GM04504 (cell line): ENCODE measurements at regions not wholly inside any gene's neighbourhood (a gene's known extent, or its start where the extent isn't known, plus 50 kb on each side); places are given as distances from the start of the nearest gene placed in this dataset.
"Not testable (repeated sequence)": the region's sequence is repeated elsewhere in the genome, so short reads cannot be mapped to it uniquely, and the experiment has no call there.

Source experiments
- DNase-seq: peaks from one replicate; pipeline ENCODE4 v3.0.0-alpha.2; 2012; ENCODE audit warnings: low read depth

DNA sequence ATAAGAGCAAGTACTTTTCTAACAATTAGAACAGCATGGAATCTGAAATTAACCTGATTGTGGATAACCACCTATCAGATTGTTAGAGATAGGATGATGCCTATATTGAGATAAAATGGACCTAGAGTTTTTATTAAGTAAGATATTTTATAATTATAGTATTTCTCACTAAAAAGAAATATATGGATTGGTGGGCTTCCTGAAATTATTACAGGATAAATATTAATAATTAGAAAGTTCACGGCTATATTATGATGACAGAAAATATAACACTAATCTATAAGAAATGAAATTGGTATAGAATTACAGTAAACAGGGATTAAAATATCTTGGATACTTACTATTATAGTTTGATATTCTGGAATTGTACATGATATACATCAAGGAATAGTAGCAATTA, 378.0 kb upstream of the SPRY2 start:
- DNase-seq: no peak

DNA sequence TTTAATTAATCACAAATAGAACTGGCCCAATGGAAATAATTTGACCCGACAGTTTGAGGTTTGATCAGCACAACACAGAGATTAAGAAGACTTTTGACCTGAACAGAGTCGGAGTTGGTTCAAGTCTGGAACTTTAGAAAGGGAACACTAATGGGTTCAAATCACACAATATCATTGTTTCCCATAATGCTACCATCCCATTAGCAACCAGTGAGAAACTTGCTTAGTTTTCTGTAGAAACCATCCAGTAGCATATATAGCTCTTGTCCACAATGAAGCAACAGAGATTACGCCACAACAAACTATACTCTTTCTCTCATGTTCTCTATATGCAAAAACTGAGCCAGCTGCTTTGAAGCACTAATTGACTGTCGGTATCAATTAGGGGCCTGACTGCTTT, 376.9 kb upstream of the SPRY2 start:
- DNase-seq: no peak

DNA sequence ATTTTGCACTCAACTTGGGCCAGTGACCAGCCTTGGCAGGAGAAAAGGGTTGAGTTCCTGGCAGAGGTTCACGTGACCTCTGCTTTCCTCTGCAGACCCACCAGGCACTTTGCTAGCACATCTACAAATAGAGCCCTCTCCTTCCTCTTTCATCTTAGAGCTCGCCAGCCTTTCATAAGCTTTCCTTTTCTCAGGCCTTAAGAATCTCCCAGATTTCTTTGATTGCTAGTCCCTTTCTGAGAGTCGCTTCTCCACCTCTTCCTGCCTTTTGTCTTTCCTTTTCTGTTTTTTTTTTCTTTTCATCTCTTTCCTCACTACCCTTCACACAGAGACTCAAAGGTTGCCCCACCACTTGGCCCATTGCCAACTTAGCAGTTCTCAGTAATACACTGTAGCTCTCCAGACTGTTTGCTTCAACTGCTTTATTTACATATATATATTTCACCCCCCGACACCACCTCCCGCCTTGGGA, 375.7 kb upstream of the SPRY2 start:
- no peak for DNase-seq

GRCh38 chr13:80712026-80712425, 371.1 kb upstream of the SPRY2 start:
- DNase-seq: no peak

GRCh38 chr13:80708791-80709190, 367.9 kb upstream of the SPRY2 start:
- DNase-seq: no peak

DNA sequence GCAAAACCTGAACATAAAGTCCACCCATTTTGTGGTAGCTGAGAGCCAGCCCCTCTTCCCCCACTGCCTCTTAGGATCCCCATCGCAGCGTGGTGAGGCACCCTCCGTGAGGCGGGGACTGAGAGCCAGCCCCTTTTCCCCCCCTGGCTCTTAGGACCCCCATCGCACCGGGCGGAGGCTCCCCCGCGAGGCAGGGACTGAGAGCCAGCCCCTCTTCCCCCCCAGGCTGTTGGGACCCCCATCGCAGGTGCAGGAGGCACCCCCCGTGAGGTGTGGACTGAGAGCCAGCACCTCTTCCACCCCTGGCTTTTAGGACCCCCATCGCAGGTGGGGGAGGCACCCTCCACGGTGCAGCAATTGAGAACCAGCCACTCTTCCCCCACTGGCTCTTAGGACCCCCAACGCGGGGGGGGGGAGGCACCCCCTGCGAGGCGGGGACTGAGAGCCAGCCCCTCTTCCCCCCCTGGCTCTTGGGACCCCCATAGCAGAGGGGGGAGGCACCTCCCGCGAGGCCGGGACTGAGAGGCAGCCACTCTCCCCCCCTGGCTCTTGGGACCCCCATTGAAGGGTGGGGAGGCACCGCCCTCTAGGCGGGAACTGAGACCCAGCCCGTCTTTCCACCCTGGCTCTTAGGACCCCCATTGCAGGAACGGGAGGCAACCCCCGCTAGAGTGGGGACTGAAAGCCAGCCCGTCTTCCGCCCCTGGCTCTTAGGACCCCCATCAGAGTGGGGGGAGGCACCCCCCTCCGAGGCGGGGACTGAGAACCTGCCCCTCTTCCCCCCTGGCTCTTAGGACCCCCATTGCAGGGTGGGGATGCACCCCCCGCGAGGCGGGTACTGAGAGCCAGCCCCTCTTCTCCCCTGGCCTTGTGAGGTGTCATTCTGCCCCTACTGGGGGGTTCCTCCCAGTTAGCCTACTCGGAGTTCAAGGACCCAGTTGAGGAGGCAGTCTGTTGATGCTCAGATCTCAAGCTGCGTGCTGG, 366.4 kb upstream of the SPRY2 start:
- DNase-seq: no peak

DNA sequence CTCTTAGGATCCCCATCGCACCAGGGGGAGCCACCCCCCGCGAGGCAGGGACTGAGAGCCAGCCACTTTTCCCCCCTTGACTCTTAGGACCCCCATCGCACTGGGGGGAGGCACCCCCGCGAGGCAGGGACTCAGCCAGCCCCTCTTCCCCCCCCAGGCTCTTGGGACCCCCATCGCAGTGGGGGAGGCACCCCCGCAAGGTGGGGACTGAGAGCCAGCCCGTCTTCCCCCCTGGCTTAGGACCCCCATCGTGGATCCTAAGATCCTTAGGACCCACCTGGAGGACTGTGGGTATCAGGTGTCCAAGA, 365.2 kb upstream of the SPRY2 start:
- DNase-seq: no peak

- no peak for DNase-seq
Measured at GRCh38 chr13:80705371-80706163, 364.6 kb upstream of the SPRY2 start.

DNA sequence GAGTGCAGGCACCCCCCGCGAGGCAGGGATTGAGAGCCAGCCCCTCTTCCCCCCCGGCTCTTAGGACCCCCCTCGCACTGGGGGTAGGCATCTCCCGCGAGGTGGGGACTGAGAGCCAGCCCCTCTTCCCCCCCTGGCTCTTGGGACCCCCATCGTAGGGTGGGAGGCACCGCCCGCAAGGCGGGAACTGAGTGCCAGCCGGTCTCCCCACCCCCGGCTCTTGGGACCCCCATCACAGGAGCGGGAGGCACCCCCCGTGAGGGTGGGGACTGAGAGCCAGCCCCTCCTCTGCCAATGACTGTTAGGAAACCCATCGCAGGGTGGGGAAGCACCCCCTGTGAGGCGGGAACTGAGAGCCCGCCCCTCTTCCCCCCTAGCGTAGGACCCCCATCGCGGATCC, 363.4 kb upstream of the SPRY2 start:
- no peak for DNase-seq

- no peak for DNase-seq
Measured at GRCh38 chr13:80695841-80696240, 354.9 kb upstream of the SPRY2 start.

DNA sequence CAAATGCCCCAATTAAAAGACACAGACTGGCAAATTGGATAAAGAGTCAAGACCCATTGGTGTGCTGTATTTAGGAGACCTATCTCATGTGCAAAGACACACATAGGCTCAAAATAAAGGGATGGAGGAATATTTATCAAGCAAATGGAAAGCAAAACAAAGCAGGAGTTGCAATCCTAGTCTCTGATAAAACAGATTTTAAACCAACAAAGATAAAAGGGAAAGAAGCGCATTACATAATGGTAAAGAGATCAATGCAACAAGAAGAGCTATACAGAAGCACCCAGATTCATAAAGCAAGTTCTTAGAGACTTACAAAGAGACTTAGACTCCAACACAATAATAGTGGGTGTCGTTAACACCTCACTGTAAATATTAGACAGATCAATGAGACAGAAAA, 350.9 kb upstream of the SPRY2 start:
- not testable (repeated sequence) for DNase-seq

DNA sequence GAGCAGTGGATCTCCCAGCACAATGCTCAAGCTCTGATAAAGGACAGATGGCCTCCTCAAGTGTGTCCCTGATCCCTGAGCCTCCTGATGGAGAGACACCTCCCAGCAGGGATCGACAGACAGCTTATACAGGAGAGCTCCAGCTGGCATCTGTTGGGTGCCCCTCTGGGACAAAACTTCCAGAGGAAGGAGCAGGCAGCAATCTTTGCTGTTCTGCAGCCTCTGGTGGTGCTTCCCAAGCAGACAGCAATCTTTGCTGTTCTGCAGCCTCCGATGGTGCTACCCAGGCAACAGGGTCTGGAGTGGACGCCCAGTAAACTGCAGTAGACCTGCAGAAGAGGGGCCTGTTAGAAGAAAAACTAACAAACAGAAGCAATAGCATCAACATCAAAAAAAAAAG, 349.3 kb upstream of the SPRY2 start:
- no peak for DNase-seq

- DNase-seq: no peak
Measured at GRCh38 chr13:80688593-80688992, 347.7 kb upstream of the SPRY2 start.

GRCh38 chr13:80685942-80686341, 345.0 kb upstream of the SPRY2 start:
- DNase-seq: no peak

DNA sequence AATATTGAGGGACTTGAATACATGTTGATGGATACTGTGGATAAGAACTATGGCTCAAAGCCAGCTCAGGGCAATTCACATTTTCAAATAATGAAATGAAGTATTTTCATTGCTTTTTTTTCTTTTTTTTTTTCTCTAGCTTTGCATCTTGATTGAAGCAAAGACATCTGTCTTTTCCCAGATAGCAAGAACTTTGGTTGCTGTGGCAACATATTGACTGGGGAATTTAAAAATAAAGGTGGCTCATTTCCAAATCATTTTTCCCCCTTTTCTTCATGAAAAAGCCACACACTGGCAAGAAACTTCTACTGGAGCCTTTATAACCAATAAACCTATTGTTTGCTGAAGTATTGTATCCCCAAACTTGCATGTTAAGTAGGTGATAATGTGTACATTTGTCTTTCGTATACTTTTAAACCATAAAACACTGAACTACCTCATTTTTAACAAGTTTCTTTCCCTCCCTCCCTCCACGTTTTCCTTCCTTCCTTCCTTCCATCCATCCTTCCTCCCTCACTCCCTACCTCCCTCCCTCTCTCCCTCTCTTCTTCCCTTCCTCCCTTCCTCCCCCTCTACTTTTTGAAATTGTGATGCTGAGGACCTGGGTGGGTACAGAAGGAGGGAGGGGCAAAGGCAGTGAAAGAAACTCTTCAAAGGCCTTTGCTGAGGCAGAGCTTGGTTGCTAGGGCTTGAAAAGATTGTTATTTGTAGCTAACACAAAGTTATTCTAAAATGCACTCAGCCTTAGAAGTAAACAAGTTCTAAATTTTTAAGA, 343.5 kb upstream of the SPRY2 start:
- no peak for DNase-seq

DNA sequence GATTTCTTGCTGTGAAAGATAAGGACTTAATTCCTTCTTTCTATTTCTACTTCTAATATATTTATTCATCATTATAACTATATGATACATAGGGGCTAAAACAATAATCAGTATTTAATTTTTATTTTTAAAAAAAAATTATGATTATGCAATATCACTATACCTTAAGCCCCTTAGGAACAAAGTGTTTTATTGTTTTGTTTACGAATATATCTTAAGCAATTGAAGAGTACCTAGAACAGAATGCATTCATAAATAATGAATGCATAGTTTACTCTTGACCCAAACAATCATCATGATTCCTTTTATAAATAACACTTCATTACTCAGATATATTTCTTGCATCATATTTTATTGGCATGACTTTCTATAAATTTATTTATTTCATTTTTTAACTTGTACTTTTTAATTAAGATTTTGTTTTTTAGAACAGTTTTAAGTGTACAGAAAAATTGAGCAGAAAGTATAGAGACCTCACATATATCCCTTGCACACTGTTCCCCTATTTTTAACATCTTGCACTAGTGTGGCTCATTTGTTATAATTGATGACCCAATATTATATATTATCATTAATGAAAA, 339.9 kb upstream of the SPRY2 start:
- no peak for DNase-seq

- DNase-seq: no peak
Measured at GRCh38 chr13:80679423-80679822, 338.5 kb upstream of the SPRY2 start.

- DNase-seq: no peak
Measured at GRCh38 chr13:80677227-80677626, 336.3 kb upstream of the SPRY2 start.

DNA sequence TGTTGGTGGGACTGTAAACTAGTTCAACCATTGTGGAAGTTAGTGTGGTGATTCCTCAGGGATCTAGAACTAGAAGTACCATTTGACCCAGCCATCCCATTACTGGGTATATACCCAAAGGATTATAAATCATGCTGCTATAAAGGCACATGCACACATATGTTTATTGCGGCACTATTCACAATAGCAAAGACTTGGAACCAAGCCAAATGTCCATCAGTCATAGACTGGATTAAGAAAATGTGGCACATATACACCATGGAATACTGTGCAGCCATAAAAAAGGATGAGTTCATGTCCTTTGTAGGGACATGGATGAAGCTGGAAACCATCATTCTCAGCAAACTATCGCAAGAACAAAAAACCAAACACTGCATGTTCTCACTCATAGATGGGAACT, 334.5 kb upstream of the SPRY2 start:
- not testable (repeated sequence) for DNase-seq

DNA sequence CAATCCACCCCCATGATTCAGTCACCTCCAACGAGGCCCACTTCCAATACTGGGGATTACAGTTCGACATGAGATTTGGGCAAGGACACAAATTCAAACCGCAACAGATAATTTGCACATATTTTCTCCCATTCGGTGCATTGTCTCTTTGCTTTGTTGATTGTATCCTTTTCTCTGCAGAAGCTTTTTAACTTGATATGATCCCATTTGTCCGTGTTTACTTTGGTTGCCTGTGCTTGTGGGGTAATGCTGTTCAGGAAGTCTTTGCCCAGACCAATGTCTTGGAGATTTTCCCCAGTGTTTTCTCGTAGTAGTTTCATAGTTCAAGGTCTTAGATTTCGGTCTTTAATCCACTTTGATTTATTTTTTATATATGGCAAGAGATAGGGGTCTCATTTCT, 330.8 kb upstream of the SPRY2 start:
- no peak for DNase-seq

DNA sequence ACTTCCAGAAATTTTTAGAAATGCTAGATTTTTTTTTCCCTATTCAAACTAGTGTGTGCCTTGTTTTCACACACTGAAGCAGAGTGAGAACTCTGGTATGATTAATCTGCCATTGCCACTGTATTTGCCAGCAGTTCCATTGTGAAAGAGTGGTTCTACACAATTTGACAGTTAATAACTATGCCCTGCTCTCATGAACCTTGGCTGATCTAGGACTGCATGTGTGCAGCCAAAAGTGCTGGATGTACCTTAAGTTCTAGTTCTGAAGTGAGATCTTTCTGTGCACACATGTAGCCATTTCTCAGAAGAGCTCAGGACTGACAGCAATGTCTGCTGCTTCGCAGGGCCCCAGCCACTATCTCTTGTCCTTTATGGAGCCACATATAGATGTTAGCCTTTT, 328.2 kb upstream of the SPRY2 start:
- no peak for DNase-seq

GRCh38 chr13:80668452-80668851, 327.5 kb upstream of the SPRY2 start:
- no peak for DNase-seq
